Neural cell (in vitro differentiated cells): ENCODE measurements at regions not wholly inside any gene's neighbourhood (a gene's known extent, or its start where the extent isn't known, plus 50 kb on each side); places are given as distances from the start of the nearest gene placed in this dataset.

Source experiments
- H2AFZ ChIP-seq: fragments of 200-600, 300-800 bp; sonication (generic), shearing (Covaris generic); 2 replicates; pipeline ENCODE4 v1.6.0; 2014; ENCODE audit warnings: low read depth, mild to moderate bottlenecking, antibody characterized with exemption, low read length, moderate library complexity
- H3F3A ChIP-seq: fragments of 200-600 bp; shearing (Covaris generic); 2 replicates; pipeline ENCODE4 v1.6.1; 2016; ENCODE audit warnings: mild to moderate bottlenecking, moderate library complexity, mixed read lengths, antibody characterized with exemption, low read length; ENCODE audit not compliant: insufficient read depth, poor library complexity, severe bottlenecking
- H3K27ac ChIP-seq: fragments of 200-600, 300-800 bp; sonication (generic), shearing (Covaris generic); 2 replicates; pipeline ENCODE4 v1.5.1; 2014; ENCODE audit warnings: mild to moderate bottlenecking, low read length, moderate library complexity
- H3K27me3 ChIP-seq: fragments of 300-800, 200-600 bp; sonication (generic), shearing (Covaris generic); 2 replicates; pipeline ENCODE4 v1.6.0; 2014; ENCODE audit warnings: mild to moderate bottlenecking, low read depth, low read length, moderate library complexity; ENCODE audit not compliant: insufficient read depth
- H3K36me3 ChIP-seq: fragments of 300-800, 200-600 bp; sonication (generic), shearing (Covaris generic); 2 replicates; pipeline ENCODE4 v1.5.1; 2014; ENCODE audit warnings: mild to moderate bottlenecking, antibody characterized with exemption, low read length, moderate library complexity; ENCODE audit not compliant: insufficient read depth
- H3K4me2 ChIP-seq: fragments of 300-800, 200-600 bp; sonication (generic), shearing (Covaris generic); 2 replicates; pipeline ENCODE4 v1.6.0; 2014; ENCODE audit warnings: mild to moderate bottlenecking, low read length
- H3K4me3 ChIP-seq: fragments of 300-800, 200-600 bp; sonication (generic), shearing (Covaris generic); 2 replicates; pipeline ENCODE4 v1.5.1; 2014; ENCODE audit warnings: mild to moderate bottlenecking, low read length, moderate library complexity
- H3K79me2 ChIP-seq: fragments of 200-600 bp; shearing (Covaris generic); replicated peaks from 2 replicates; pipeline ENCODE4 v1.6.0; 2014; ENCODE audit warnings: mild to moderate bottlenecking, low read length, moderate library complexity; ENCODE audit not compliant: insufficient read depth
- H3K9ac ChIP-seq: fragments of 300-800, 200-600 bp; sonication (generic), shearing (Covaris generic); 2 replicates; pipeline ENCODE4 v1.6.1; 2016; ENCODE audit warnings: mild to moderate bottlenecking, low read length, mixed read lengths
- H3K9me2 ChIP-seq: fragments of 200-600 bp; shearing (Covaris generic); 2 replicates; pipeline ENCODE4 v1.6.1; 2016; ENCODE audit warnings: mild to moderate bottlenecking, low read length, mixed read lengths; ENCODE audit not compliant: insufficient read depth
- H3K9me3 ChIP-seq: fragments of 200-600, 300-800 bp; sonication (generic), shearing (Covaris generic); 2 replicates; pipeline ENCODE4 v1.6.1; 2016; ENCODE audit warnings: mild to moderate bottlenecking, mixed run types, low read length, moderate library complexity, mixed read lengths
- H4K20me1 ChIP-seq: fragments of 200-600 bp; shearing (Covaris generic); 2 replicates; pipeline ENCODE4 v1.6.1; 2016; ENCODE audit warnings: mild to moderate bottlenecking, mixed run types; ENCODE audit not compliant: insufficient read depth
- CTCF ChIP-seq: fragments of 450-650 bp; IDR thresholded peaks from 2 replicates; pipeline ENCODE4 v1.5.1; 2014; ENCODE audit warnings: antibody characterized with exemption, mild to moderate bottlenecking, moderate library complexity; ENCODE audit not compliant: poor library complexity, severe bottlenecking
- EP300 ChIP-seq: fragments of 450-650 bp; conservative IDR thresholded peaks from 2 replicates; pipeline ENCODE4 v1.6.1; 2014; ENCODE audit warnings: antibody characterized with exemption, mild to moderate bottlenecking, moderate library complexity; ENCODE audit not compliant: poor library complexity, severe bottlenecking
- EZH2 ChIP-seq: fragments of 200-600, 300-800 bp; shearing (Covaris generic), sonication (generic); IDR thresholded peaks from 2 replicates; pipeline ENCODE4 v1.6.1; 2014; ENCODE audit warnings: antibody characterized with exemption, low read length, borderline replicate concordance, mild to moderate bottlenecking; ENCODE audit not compliant: insufficient read depth, poor library complexity, severe bottlenecking
- MXI1 ChIP-seq: fragments of 450-650 bp; conservative IDR thresholded peaks from 2 replicates; pipeline ENCODE4 v1.6.1; 2014; ENCODE audit warnings: antibody characterized with exemption, mild to moderate bottlenecking; ENCODE audit not compliant: poor library complexity, severe bottlenecking
- POLR2AphosphoS5 ChIP-seq: IDR thresholded peaks from 2 replicates; pipeline ENCODE4 v1.6.1; 2012
- RAD21 ChIP-seq: fragments of 450-650 bp; conservative IDR thresholded peaks from 2 replicates; pipeline ENCODE4 v1.6.1; 2014; ENCODE audit warnings: antibody characterized with exemption, mild to moderate bottlenecking, moderate library complexity
- REST ChIP-seq: IDR thresholded peaks from 2 replicates; pipeline ENCODE4 v1.6.1; 2012; ENCODE audit warnings: borderline replicate concordance
- SMC3 ChIP-seq: fragments of 450-650 bp; conservative IDR thresholded peaks from 2 replicates; pipeline ENCODE4 v1.6.1; 2014; ENCODE audit warnings: antibody characterized with exemption, mild to moderate bottlenecking, moderate library complexity; ENCODE audit not compliant: poor library complexity
- TAF1 ChIP-seq: IDR thresholded peaks from 2 replicates; pipeline ENCODE4 v1.6.1; 2012; ENCODE audit warnings: low read depth

DNA sequence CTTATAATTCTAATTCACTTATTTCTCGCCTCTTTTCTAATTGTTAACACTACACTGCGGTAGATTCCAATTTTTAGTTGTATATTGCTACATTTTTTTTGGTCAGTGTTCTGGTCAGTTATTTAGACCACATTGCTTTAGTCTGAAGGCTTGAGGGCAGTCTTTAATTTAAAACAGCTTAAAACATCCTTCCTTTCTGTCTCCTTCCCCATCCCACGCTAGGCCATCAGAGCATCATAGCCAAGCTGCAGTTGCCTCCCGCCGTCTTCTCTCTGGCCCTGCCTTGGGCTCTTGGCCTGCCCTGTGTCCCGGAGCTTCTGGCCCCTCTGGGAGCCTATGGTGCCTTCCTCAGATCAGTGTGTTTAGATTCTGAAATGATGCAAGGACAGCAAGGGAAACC, 52.6 kb upstream of the GLI2 start:
- Histone ChIP-seq H3F3A (no peaks in the 10 kb centered on the region), H3K79me2 (no peaks in the 10 kb centered on the region), H3K4me2 (no peak overlapping the region), H3K9me3 (no peaks in the 10 kb centered on the region), H3K9ac (no peak overlapping the region), H4K20me1 (no peaks in the 10 kb centered on the region), H3K36me3 (no peaks in the 10 kb centered on the region), H3K4me3 (no peak overlapping the region), H3K27me3 (no peaks in the 10 kb centered on the region), H3K9me2 (no peaks in the 10 kb centered on the region), H3K27ac (no peak overlapping the region), H2AFZ (no peak overlapping the region)
- TF ChIP-seq POLR2AphosphoS5 = no peak
- TF ChIP-seq EZH2 = no peak
- TF ChIP-seq EP300 = no peak
- no peak for TF ChIP-seq TAF1
- no peak for TF ChIP-seq RAD21
- no peak for TF ChIP-seq SMC3
- no peak for TF ChIP-seq REST
- no peak for TF ChIP-seq MXI1

DNA sequence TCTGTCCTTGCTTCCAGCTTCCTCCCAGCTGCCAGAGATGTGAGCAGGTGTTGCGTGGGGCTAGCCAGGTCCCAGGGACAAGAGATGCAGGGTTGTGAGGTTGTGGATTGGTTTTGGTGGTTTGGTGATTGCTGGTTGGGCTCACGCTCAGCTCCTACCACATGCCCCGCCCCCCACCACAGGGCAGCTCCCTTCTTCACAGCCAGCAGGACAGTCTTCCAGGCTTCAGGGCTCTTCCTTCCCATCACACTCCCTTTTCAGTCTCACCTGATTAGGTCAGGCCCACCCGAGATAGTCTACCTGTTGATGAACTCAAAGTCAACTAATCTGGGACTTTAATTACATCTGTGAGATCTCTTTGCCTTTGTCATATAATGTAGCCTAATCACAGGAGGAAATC, 52.0 kb upstream of the GLI2 start:
- no peaks in the 10 kb centered on the region for H3K9me3 ChIP-seq
- H3K27me3 ChIP-seq = no peaks in the 10 kb centered on the region
- no peak overlapping the region for H3K9ac ChIP-seq
- H3K4me2 ChIP-seq = no peak overlapping the region
- no peaks in the 10 kb centered on the region for H3F3A ChIP-seq
- no peak overlapping the region for H2AFZ ChIP-seq
- no peaks in the 10 kb centered on the region for H3K79me2 ChIP-seq
- no peaks in the 10 kb centered on the region for H3K9me2 ChIP-seq
- no peak overlapping the region for H3K27ac ChIP-seq
- TF ChIP-seq TAF1 (no peak), MXI1 (no peak), RAD21 (no peak), CTCF (no peak), REST (no peak), SMC3 (no peak), EP300 (no peak), POLR2AphosphoS5 (no peak), EZH2 (no peak)
- H3K4me3 ChIP-seq = no peak overlapping the region
- no peaks in the 10 kb centered on the region for H4K20me1 ChIP-seq
- no peaks in the 10 kb centered on the region for H3K36me3 ChIP-seq
